K562 (cell line): ENCODE measurements at regions not wholly inside any gene's neighbourhood (a gene's known extent, or its start where the extent isn't known, plus 50 kb on each side); places are given as distances from the start of the nearest gene placed in this dataset.

Experiments used
- POU5F1 ChIP-seq: fragments of 150-350 bp; IDR thresholded peaks from 2 replicates; pipeline ENCODE4 v1.6.1; 2014; ENCODE audit warnings: borderline replicate concordance, low read length, low read depth, mild to moderate bottlenecking; ENCODE audit not compliant: partially characterized antibody
- TF ChIP-seq, protein P1 (sequence below): fragments of 450-650 bp; IDR thresholded peaks from 2 replicates; pipeline ENCODE4 v1.6.1; 2016; ENCODE audit warnings: mild to moderate bottlenecking, moderate library complexity

DNA sequence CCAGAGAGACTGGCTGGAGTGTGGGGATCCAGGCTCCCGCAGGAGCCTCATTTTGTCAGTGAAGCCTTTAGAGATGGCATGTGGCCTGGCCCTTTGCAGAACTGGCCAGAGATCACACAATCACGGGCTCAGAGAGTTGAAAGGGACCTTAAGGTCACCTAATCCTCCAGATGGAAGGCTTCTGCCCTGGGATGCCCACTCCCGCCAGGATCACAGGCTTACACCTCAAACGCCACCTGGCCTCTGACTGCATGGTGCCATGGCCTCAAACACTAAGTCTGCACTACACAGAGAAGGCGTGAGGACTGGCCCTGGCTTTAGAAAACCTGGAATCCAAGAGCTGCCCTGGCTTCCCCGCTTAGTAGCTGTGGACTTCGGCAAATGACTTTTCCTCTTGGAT is 306.8 kb upstream of the CCL2 start (continued):
- TF ChIP-seq, protein P1, sequence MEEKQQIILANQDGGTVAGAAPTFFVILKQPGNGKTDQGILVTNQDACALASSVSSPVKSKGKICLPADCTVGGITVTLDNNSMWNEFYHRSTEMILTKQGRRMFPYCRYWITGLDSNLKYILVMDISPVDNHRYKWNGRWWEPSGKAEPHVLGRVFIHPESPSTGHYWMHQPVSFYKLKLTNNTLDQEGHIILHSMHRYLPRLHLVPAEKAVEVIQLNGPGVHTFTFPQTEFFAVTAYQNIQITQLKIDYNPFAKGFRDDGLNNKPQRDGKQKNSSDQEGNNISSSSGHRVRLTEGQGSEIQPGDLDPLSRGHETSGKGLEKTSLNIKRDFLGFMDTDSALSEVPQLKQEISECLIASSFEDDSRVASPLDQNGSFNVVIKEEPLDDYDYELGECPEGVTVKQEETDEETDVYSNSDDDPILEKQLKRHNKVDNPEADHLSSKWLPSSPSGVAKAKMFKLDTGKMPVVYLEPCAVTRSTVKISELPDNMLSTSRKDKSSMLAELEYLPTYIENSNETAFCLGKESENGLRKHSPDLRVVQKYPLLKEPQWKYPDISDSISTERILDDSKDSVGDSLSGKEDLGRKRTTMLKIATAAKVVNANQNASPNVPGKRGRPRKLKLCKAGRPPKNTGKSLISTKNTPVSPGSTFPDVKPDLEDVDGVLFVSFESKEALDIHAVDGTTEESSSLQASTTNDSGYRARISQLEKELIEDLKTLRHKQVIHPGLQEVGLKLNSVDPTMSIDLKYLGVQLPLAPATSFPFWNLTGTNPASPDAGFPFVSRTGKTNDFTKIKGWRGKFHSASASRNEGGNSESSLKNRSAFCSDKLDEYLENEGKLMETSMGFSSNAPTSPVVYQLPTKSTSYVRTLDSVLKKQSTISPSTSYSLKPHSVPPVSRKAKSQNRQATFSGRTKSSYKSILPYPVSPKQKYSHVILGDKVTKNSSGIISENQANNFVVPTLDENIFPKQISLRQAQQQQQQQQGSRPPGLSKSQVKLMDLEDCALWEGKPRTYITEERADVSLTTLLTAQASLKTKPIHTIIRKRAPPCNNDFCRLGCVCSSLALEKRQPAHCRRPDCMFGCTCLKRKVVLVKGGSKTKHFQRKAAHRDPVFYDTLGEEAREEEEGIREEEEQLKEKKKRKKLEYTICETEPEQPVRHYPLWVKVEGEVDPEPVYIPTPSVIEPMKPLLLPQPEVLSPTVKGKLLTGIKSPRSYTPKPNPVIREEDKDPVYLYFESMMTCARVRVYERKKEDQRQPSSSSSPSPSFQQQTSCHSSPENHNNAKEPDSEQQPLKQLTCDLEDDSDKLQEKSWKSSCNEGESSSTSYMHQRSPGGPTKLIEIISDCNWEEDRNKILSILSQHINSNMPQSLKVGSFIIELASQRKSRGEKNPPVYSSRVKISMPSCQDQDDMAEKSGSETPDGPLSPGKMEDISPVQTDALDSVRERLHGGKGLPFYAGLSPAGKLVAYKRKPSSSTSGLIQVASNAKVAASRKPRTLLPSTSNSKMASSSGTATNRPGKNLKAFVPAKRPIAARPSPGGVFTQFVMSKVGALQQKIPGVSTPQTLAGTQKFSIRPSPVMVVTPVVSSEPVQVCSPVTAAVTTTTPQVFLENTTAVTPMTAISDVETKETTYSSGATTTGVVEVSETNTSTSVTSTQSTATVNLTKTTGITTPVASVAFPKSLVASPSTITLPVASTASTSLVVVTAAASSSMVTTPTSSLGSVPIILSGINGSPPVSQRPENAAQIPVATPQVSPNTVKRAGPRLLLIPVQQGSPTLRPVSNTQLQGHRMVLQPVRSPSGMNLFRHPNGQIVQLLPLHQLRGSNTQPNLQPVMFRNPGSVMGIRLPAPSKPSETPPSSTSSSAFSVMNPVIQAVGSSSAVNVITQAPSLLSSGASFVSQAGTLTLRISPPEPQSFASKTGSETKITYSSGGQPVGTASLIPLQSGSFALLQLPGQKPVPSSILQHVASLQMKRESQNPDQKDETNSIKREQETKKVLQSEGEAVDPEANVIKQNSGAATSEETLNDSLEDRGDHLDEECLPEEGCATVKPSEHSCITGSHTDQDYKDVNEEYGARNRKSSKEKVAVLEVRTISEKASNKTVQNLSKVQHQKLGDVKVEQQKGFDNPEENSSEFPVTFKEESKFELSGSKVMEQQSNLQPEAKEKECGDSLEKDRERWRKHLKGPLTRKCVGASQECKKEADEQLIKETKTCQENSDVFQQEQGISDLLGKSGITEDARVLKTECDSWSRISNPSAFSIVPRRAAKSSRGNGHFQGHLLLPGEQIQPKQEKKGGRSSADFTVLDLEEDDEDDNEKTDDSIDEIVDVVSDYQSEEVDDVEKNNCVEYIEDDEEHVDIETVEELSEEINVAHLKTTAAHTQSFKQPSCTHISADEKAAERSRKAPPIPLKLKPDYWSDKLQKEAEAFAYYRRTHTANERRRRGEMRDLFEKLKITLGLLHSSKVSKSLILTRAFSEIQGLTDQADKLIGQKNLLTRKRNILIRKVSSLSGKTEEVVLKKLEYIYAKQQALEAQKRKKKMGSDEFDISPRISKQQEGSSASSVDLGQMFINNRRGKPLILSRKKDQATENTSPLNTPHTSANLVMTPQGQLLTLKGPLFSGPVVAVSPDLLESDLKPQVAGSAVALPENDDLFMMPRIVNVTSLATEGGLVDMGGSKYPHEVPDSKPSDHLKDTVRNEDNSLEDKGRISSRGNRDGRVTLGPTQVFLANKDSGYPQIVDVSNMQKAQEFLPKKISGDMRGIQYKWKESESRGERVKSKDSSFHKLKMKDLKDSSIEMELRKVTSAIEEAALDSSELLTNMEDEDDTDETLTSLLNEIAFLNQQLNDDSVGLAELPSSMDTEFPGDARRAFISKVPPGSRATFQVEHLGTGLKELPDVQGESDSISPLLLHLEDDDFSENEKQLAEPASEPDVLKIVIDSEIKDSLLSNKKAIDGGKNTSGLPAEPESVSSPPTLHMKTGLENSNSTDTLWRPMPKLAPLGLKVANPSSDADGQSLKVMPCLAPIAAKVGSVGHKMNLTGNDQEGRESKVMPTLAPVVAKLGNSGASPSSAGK: peak; percentile 19; the same call in 1 of the 2 replicates
- TF ChIP-seq POU5F1: no peak
- TF ChIP-seq, all 486 proteins: peak for 1
